GM21619 (cell line): ENCODE measurements at regions not wholly inside any gene's neighbourhood (a gene's known extent, or its start where the extent isn't known, plus 50 kb on each side); places are given as distances from the start of the nearest gene placed in this dataset.

ENCODE experiments used
- ATAC-seq: cut with Tn5 transposase; IDR thresholded peaks from one replicate; pipeline ENCODE4 v1.9.1; 2021; ENCODE audit not compliant: unreplicated experiment

GRCh38 chr20:59376109-59376841 lies 75.9 kb downstream of the EDN3 start:
- no peak for ATAC-seq

DNA sequence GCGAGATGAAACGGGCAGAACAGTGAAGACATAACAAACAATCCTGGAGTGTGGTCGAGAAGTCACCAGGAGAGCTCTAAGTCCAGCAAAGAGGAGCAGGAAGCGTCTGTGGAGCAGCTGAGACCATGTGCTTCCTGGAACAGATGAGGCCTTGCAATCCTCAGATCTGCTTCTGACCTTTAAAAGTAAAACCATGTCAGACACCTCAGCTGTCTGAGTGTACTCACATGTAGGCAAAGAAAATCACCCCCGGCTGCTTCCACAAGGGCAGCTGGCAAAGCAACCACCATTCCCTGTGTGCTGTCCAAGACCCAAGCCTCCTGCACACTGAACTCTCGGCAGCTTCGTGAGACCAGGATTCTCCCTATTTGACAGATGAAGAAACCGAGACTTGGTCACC lies 76.6 kb downstream of the EDN3 start:
- no peak for ATAC-seq

DNA sequence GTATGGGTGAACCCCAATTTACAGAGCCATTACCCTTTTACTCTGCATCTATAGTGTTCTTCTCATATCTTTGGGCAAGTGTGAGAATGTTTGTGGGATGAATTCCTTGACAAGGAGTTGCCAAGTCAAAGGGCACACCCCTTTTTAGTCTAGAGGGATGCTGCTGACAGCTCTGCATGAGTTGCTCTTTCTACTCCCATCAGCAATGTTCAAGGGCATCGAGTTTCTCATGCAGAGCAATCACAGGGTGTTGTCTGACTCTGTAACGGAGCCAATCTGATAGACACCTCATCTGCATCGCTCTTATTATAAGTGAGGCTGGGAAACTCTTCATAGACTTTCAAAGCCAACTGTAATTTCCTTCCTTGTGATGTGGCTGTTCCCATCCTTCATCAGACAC lies 77.4 kb downstream of the EDN3 start:
- ATAC-seq, result no peak

DNA sequence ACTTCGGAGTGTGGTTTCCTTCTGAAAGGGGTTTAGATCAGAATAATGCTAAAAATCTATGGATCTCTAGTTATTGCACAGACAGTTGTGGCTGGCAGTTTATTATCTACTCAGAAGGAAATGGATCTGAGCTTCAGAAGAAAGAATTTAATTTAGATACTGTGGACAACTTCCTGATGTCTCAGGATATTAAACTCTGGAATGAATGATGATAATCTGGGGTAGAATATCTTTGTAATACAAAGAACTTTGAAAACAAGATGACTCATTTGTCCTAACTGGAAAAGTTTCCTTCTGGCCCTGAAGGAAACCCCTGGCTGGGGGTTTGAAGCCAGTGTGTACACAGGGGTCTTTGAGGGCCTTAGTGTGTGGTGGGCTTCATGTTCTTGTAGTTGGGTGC lies 78.0 kb downstream of the EDN3 start:
- no peak for ATAC-seq

GRCh38 chr20:59378966-59379365 lies 78.6 kb downstream of the EDN3 start:
- no peak for ATAC-seq

- no peak for ATAC-seq
These were observed 81.3 kb downstream of the EDN3 start for GRCh38 chr20:59381689-59382088.

- ATAC-seq, result no peak
These were observed 81.8 kb downstream of the EDN3 start for GRCh38 chr20:59382157-59382725.

GRCh38 chr20:59382907-59383306 lies 82.5 kb downstream of the EDN3 start:
- no peak for ATAC-seq

DNA sequence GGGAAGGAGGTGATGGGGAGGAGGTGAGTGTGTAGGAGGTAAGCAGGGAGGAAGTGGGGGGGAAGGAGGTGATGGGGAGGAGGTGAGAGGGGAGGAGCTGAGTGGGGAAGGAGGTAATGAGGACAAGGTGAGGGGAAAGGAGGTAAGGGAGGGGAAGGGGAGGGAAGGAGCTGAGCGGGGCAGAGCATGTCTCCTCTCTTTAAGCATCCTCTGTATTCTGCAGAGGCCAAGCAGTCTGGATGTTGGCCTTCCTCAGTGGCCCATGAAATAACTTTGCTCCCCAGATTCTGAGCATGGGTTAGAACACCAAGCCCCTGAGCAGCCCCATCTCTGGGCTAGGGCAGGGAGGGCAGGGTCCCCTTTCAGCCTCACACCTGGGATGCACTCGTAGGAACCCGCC lies 84.6 kb downstream of the EDN3 start:
- no peak for ATAC-seq

- ATAC-seq, result no peak
These were observed 85.1 kb downstream of the EDN3 start for GRCh38 chr20:59385480-59385879.

DNA sequence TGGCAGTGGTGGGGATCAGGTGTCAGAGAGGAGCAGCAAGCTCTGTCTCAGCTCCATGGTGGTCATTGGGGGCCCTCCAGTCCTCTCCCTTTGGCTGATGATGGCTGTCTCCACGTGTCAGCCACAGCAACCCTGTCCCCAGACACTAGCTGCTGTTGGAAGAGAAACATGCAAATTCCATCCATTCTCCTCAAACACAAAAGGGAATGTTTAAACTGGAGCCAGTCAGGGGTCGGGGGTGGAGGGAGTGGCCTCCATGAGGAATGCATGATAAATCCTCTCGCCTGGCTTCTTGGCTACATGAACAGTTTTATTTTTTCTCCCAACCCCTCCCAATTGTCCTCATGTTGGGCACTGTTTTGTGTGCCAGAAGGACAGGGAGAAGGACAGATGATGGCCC lies 86.4 kb downstream of the EDN3 start:
- ATAC-seq, result no peak

DNA sequence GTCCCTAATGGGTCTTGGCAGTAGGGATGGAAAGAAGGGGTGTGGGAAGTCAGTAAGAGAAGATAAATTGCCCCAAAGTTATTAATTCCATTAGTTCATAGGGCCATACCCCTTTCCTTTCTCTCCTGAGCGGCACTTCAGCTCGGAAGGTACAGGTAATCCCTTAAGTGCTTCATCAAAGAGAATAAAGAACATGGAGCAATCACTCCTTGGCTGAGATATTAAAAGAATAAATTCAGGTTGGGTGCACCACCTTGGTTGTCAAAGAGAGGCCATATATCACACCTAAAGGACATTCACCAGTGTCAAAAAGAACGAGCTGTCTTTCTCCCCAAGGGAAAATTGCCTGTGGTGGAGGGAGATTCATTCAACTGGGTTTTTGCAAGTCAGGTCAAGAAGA lies 87.5 kb downstream of the EDN3 start:
- ATAC-seq, result no peak

DNA sequence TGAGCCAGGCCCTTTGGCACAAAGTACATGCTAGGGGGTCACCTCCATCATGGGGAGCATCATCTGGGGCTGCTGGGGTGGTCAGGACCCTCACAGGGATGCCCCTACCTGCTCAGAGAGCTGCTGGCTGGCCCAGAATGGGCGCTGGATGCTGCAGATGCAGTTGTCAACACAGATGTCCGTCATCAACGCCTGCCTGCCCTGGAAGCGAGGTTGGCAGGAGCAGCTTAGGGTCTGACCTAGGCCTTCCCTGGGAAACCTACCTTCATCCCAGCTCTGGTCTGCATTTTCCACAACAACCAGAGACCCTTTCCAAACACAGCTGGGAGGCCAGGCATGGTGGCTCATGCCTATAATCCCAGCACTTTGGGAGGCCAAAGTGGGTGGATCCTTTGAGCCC lies 88.0 kb downstream of the EDN3 start:
- ATAC-seq, result no peak

GRCh38 chr20:59390437-59390836 lies 90.0 kb downstream of the EDN3 start:
- no peak for ATAC-seq

DNA sequence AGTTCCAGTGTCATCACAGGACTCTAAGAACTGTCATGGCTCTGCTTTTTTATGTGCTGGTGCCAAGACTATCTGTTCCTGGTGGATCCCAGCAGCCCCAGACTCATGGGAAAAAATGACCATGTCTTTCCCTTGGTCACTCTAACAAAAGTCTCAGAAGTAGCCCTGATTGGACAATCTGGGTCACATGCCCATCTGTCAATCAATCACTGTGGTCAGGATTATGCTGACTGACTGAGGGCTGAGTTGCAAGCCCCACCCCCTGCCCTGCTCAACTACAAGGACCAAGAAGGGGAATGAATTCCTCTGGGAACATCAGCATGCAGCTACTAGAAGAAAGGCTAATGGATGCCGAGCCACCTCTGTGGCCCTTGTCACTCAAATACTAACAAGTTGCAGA lies 91.6 kb downstream of the EDN3 start:
- ATAC-seq, result no peak

DNA sequence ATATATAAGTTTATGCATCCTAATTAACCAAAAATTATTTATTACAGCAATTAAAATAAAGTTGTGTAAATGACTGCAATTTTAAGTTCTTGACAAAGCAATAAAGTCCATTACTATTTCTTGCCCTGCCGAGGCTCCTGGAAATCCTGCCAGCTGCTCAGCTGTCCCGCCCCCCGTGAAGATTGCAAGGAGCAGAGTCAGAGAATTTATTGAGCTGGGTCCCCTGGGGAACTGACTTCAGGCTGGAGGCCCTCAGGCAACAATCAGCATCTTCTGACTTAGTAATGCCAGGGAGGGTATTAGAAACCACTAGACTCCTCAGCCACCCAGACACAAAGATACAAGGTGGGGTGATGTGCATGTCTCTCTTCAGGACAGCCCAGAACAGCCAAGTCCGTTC lies 92.3 kb downstream of the EDN3 start:
- ATAC-seq, result no peak

DNA sequence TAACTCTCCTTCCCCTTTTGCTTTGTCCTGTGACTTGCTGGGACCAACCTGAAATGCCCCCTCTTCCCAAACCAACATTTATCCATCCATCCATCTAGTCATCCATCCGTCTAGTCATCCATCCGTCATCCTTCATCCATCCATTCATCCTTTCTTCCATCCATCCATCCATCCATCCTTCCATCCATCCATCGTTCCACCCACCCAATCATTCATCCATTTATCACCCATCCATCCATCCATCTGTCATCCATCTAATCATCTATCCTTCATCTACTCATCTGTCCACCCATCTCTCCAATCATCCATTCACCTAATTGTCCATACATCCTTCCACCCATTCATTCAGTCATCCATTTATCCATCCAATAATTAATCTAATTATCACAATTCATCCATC lies 92.7 kb downstream of the EDN3 start:
- ATAC-seq, result no peak

DNA sequence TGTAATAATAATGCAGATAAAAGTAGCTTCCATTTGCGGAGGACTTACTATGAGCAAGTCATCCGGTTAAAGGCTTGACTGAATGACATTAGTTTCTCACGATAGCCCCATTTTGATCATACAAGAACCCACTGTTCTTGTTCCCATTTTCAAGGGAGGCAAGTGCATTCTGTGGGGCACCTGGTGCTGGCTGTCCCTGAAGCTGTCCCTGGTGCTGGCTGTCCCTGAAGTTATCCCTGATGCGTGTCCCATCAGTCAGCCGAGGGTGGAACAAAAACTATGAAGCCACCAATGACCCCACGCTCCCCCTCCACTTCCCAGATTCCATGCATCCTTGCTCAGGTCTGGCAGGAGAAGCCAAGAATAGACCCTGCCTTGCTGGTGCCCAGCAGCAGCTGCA lies 95.3 kb downstream of the EDN3 start:
- no peak for ATAC-seq

DNA sequence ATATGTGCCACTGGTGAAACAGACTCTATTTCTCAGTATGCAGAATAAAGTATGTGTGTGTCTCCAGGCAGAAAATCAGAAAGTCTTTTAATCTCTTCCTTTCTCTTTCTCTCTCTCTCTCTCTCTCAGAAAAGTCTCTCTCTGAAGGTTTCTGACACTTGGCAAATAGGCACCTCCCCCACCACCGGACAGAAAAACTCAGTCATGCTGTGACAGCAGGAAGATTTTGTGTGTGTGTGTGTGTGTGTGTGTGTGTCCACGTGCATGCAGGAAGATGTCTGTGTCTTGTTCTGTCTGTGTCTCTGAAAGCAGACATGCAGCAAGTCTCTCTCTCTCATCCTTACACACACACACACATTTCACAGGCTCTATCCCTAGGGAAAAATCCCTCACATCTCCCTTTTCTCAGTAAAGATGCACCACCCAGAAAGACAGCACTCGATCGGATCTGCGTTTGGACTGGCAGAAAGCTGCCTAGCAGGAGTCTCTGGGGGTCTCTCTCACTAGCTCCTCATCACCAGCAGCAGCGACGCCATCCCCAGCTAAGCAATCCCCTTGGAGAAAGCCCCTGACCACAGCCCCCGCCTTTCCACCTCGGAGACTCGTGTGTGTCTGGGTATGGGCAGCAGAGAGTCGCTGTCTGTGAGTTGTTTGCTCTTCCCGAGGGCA lies 98.3 kb downstream of the EDN3 start:
- ATAC-seq, result no peak

- ATAC-seq, result no peak
These were observed 99.2 kb downstream of the EDN3 start for GRCh38 chr20:59399426-59400099.

DNA sequence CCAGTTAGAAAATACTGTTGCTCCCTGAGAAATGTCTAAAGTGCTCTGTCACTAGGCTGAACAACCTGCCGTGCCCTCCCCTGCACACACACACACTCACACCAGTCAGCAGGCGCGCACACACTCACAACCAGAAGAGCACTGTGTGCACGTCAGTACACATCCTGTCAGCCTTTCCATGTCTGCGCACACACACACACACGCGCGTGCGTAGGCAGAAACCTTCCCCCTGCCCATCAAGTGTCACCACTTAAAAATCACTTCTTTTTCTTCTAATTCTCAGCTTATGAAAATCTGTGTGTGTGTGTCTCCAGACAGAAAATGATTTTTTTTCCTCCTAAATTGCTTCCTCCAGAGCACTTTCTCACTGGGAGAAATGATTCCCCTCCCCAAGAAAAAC lies 100.3 kb downstream of the EDN3 start:
- no peak for ATAC-seq

- no peak for ATAC-seq
These were observed 102.3 kb downstream of the EDN3 start for GRCh38 chr20:59402681-59403080.
